ENCODE measurements at regions not wholly inside any gene's neighbourhood (a gene's known extent, or its start where the extent isn't known, plus 50 kb on each side); places are given as distances from the start of the nearest gene placed in this dataset.

- BruUV-seq (replicated peaks) = no TSS peak
- Histone ChIP-seq H3K4me2 (ENCODE audit: low read depth, low read length) (no peak overlapping the region), H3K79me1 (ENCODE audit: low read depth in 1 of 2, low read length in 2 of 2) (no peaks in the 10 kb centered on the region), H3K27me3 (ENCODE audit: control insufficient read depth, insufficient read depth, low read length) (no peaks in the 10 kb centered on the region), H3K18ac (ENCODE audit: low read depth, low read length) (no peak overlapping the region), H3K36me3 (ENCODE audit: control insufficient read depth, insufficient read depth, low read length) (no peaks in the 10 kb centered on the region), H4K91ac (ENCODE audit: insufficient read depth, low read depth, low read length) (no peak overlapping the region), H2BK15ac (ENCODE audit: low read depth, low read length) (no peak overlapping the region), H2BK120ac (ENCODE audit: low read depth, low read length) (no peak overlapping the region), H4K5ac (ENCODE audit: low read depth, low read length) (no peak overlapping the region), H3K27ac (ENCODE audit: insufficient read depth, low read length) (no peak overlapping the region), H3K9ac (ENCODE audit: low read depth, low read length) (no peak overlapping the region), H3K4me3 (ENCODE audit: insufficient read depth, low read depth, low read length) (no peak overlapping the region), H3K4me1 (ENCODE audit: control insufficient read depth, insufficient read depth, low read length) (no peaks in the 10 kb centered on the region), H2AK5ac (ENCODE audit: low read depth, low read length) (no peak overlapping the region), H2AK9ac (replicated peaks; ENCODE audit: low read depth, low read length, poor library complexity) (no peak overlapping the region), H3K9me1 (ENCODE audit: insufficient read depth, low read length) (no peaks in the 10 kb centered on the region), H3K9me3 (ENCODE audit: control insufficient read depth, insufficient read depth, low read length) (no peaks in the 10 kb centered on the region), H3K23ac (ENCODE audit: low read depth, low read length) (no peak overlapping the region), H2AFZ (replicated peaks; ENCODE audit: low read length, poor library complexity) (no peak overlapping the region), H3K56ac (ENCODE audit: extremely low read depth, insufficient read depth, low read length) (no peak overlapping the region), H4K8ac (ENCODE audit: low read depth in 2 of 2, low read length in 2 of 2) (no peak overlapping the region), H3K4ac (ENCODE audit: low read depth, low read length) (no peak overlapping the region), H2BK5ac (ENCODE audit: low read depth, low read length, poor library complexity, severe bottlenecking) (no peak overlapping the region), H4K20me1 (ENCODE audit: insufficient read depth, low read length) (no peaks in the 10 kb centered on the region), H2BK20ac (ENCODE audit: low read depth, low read length) (no peak overlapping the region), H3K14ac (replicated peaks; ENCODE audit: low read depth, low read length) (no peak overlapping the region)
- CTCF ChIA-PET = no interaction called here
- WGBS, 2 experiments (ENCODE audit: extremely low coverage in 2 of 2, insufficient read length in 1 of 2) = 20% methylated on average over 1 of the region's 6 CpGs; no CpG with 5 or more reads in 1 of the 2 experiments
- dilution Hi-C loops (cut with HindIII; ENCODE audit: low sequenced_read_pairs, unreplicated experiment) = no loop called here
- 0 out of 2 replicates have a peak, but pooled peaks have one; percentile 26 for TF ChIP-seq CEBPB (IDR thresholded peaks at IDR 0.05; ENCODE audit: low read depth, low read length)
- no peak for TF ChIP-seq RFX5 (IDR thresholded peaks at IDR 0.05; ENCODE audit: low read depth, low read length)
- TF ChIP-seq CHD1 (IDR thresholded peaks at IDR 0.05; ENCODE audit: low read depth, low read length) = no peak
- TF ChIP-seq NFE2L2 (IDR thresholded peaks at IDR 0.05; ENCODE audit: low read depth, low read length) = no peak
- TF ChIP-seq, protein P1, sequence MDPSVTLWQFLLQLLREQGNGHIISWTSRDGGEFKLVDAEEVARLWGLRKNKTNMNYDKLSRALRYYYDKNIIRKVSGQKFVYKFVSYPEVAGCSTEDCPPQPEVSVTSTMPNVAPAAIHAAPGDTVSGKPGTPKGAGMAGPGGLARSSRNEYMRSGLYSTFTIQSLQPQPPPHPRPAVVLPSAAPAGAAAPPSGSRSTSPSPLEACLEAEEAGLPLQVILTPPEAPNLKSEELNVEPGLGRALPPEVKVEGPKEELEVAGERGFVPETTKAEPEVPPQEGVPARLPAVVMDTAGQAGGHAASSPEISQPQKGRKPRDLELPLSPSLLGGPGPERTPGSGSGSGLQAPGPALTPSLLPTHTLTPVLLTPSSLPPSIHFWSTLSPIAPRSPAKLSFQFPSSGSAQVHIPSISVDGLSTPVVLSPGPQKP (IDR thresholded peaks at IDR 0.05; ENCODE audit: borderline replicate concordance, low read depth, low read length) = no peak
- TF ChIP-seq MXI1 (IDR thresholded peaks at IDR 0.05; ENCODE audit: borderline replicate concordance, low read depth, low read length) = no peak
- TF ChIP-seq POLR2A (IDR thresholded peaks at IDR 0.05; ENCODE audit: low read depth, low read length) = no peak
- intact Hi-C loops (cut with micrococcal nuclease) = no loop called here
- no peak for ATAC-seq (ENCODE audit: low read depth)
- POLR2A ChIA-PET (ENCODE audit: unreplicated experiment) = no interaction called here
- in situ Hi-C loops (cut with MboI; ENCODE audit: low sequenced_read_pairs) = no loop called here
- DNase-seq = no peak
Measured at GRCh38 chr18:50469380-50469781, 90.5 kb upstream of the MAPK4 start.

Measured in IMR-90 (cell line).